ENCODE measurements at regions not wholly inside any gene's neighbourhood (a gene's known extent, or its start where the extent isn't known, plus 50 kb on each side); places are given as distances from the start of the nearest gene placed in this dataset.

DNA sequence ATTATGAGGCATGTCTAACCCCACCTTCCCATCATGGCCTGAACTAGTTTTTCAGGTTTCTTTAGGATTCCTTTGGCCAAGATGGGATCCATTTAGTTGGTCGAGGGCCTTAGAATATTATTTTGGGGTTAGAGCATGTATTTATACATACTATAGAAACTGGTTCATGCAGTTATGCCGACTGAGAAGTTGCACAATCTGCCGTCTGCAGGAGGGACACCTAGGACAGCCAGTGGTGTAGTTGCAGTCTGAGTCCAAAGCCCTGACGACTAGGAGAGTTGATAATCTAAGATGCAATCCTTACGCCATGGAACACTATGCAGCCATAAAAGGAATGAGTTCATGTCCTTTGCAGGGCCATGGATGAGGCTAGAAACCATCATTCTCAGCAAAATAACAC lies 424.0 kb downstream of the SHISA9 start:
- H3K36me3 Mint-ChIP-seq (ENCODE audit: low read depth, unreplicated experiment), result no peaks in the 10 kb centered on the region
- H3K4me1 Mint-ChIP-seq (ENCODE audit: unreplicated experiment), result peaks cover 17% of the 10 kb centered on the region
- H3K27ac Mint-ChIP-seq (ENCODE audit: unreplicated experiment), result no peak overlapping the region
- DNase-seq (ENCODE audit: low spot score), result no peak
- H3K9me3 Mint-ChIP-seq (ENCODE audit: unreplicated experiment), result no peaks in the 10 kb centered on the region
- no peak for TF ChIP-seq CTCF (IDR thresholded peaks at IDR 0.05; ENCODE audit: unreplicated experiment)
- no peak overlapping the region for H3K4me3 Mint-ChIP-seq (ENCODE audit: unreplicated experiment)
- no peaks in the 10 kb centered on the region for H3K27me3 Mint-ChIP-seq (ENCODE audit: unreplicated experiment)

- peak; percentile 49 for TF ChIP-seq CTCF (IDR thresholded peaks at IDR 0.05; ENCODE audit: unreplicated experiment)
- DNase-seq (ENCODE audit: low spot score), result no peak
- H3K4me3 Mint-ChIP-seq (ENCODE audit: unreplicated experiment), result no peak overlapping the region
Observed at GRCh38 chr16:13331918-13332317, 430.5 kb downstream of the SHISA9 start.

GRCh38 chr16:13332713-13333255 lies 431.4 kb downstream of the SHISA9 start:
- Mint-ChIP-seq H3K4me1 (ENCODE audit: unreplicated experiment) (no peaks in the 10 kb centered on the region), H3K27ac (ENCODE audit: unreplicated experiment) (no peak overlapping the region), H3K4me3 (ENCODE audit: unreplicated experiment) (no peak overlapping the region), H3K9me3 (ENCODE audit: unreplicated experiment) (no peaks in the 10 kb centered on the region), H3K27me3 (ENCODE audit: unreplicated experiment) (no peaks in the 10 kb centered on the region), H3K36me3 (ENCODE audit: low read depth, unreplicated experiment) (no peaks in the 10 kb centered on the region)
- no peak for TF ChIP-seq CTCF (IDR thresholded peaks at IDR 0.05; ENCODE audit: unreplicated experiment)
- no peak for DNase-seq (ENCODE audit: low spot score)

More at GRCh38 chr16:13331918-13332317, 430.5 kb downstream of the SHISA9 start:
- H3K27ac Mint-ChIP-seq (ENCODE audit: unreplicated experiment), result no peak overlapping the region
- H3K9me3 Mint-ChIP-seq (ENCODE audit: unreplicated experiment), result no peaks in the 10 kb centered on the region
- H3K36me3 Mint-ChIP-seq (ENCODE audit: low read depth, unreplicated experiment), result no peaks in the 10 kb centered on the region
- H3K4me1 Mint-ChIP-seq (ENCODE audit: unreplicated experiment), result no peaks in the 10 kb centered on the region
- H3K27me3 Mint-ChIP-seq (ENCODE audit: unreplicated experiment), result no peaks in the 10 kb centered on the region

GRCh38 chr16:13333336-13333735 lies 431.9 kb downstream of the SHISA9 start:
- no peak for TF ChIP-seq CTCF (IDR thresholded peaks at IDR 0.05; ENCODE audit: unreplicated experiment)
- H3K4me3 Mint-ChIP-seq (ENCODE audit: unreplicated experiment), result no peak overlapping the region
- no peak for DNase-seq (ENCODE audit: low spot score)
- no peaks in the 10 kb centered on the region for H3K9me3 Mint-ChIP-seq (ENCODE audit: unreplicated experiment)
- H3K27me3 Mint-ChIP-seq (ENCODE audit: unreplicated experiment), result no peaks in the 10 kb centered on the region
- no peaks in the 10 kb centered on the region for H3K36me3 Mint-ChIP-seq (ENCODE audit: low read depth, unreplicated experiment)
- H3K27ac Mint-ChIP-seq (ENCODE audit: unreplicated experiment), result no peak overlapping the region
- H3K4me1 Mint-ChIP-seq (ENCODE audit: unreplicated experiment), result no peaks in the 10 kb centered on the region

DNA sequence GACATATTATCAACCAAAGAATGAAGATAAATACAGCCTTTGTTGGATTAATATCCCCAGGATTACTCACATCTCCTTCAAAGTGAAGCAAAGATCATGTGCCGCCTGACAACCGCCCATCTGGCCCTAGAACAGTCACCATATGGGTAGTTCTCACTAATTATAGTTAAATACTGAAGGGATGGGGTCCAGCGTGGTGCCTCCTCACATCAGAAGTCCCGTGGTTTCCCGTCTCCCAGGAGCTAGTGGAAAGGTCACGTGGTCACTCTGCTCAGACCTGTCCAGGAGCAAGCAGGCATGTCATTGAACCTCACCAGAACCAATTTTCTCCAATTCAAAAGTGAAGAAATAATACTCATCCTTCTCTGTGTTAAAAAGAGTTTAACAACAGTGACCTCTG lies 434.5 kb downstream of the SHISA9 start:
- Mint-ChIP-seq H3K27me3 (ENCODE audit: unreplicated experiment) (no peaks in the 10 kb centered on the region), H3K36me3 (ENCODE audit: low read depth, unreplicated experiment) (no peaks in the 10 kb centered on the region), H3K4me3 (ENCODE audit: unreplicated experiment) (no peak overlapping the region), H3K27ac (ENCODE audit: unreplicated experiment) (no peak overlapping the region), H3K4me1 (ENCODE audit: unreplicated experiment) (no peaks in the 10 kb centered on the region), H3K9me3 (ENCODE audit: unreplicated experiment) (no peaks in the 10 kb centered on the region)
- DNase-seq (ENCODE audit: low spot score), result no peak
- no peak for TF ChIP-seq CTCF (IDR thresholded peaks at IDR 0.05; ENCODE audit: unreplicated experiment)

Measured in endothelial cell (in vitro differentiated cells).